Hematopoietic multipotent progenitor cell treated with erythropoietin and hydrocortisone succinate and interleukin-3 and kit ligand, for 15 days (in vitro differentiated cells): ENCODE measurements at regions not wholly inside any gene's neighbourhood (a gene's known extent, or its start where the extent isn't known, plus 50 kb on each side); places are given as distances from the start of the nearest gene placed in this dataset.
"Not testable (repeated sequence)": the region's sequence is repeated elsewhere in the genome, so short reads cannot be mapped to it uniquely, and the experiment has no call there.

Source experiments
- DNase-seq: peaks from one replicate; pipeline ENCODE4 v3.0.0-alpha.2; 2015; ENCODE audit warnings: low spot score

- no peak for DNase-seq
Measured at GRCh38 chr11:80943226-80943625, 1502.4 kb upstream of the TENM4 start.

GRCh38 chr11:80937842-80938241, 1497.0 kb upstream of the TENM4 start:
- DNase-seq = no peak

- DNase-seq = no peak
Measured at GRCh38 chr11:80930038-80930437, 1489.2 kb upstream of the TENM4 start.

GRCh38 chr11:80929031-80929805, 1488.4 kb upstream of the TENM4 start:
- DNase-seq = no peak

GRCh38 chr11:80925321-80925720, 1484.5 kb upstream of the TENM4 start:
- no peak for DNase-seq

GRCh38 chr11:80921310-80921709, 1480.5 kb upstream of the TENM4 start:
- DNase-seq = not testable (repeated sequence)

- no peak for DNase-seq
Measured at GRCh38 chr11:80916173-80916798, 1475.5 kb upstream of the TENM4 start.

GRCh38 chr11:80914311-80914710, 1473.5 kb upstream of the TENM4 start:
- DNase-seq = no peak

- DNase-seq = no peak
Measured at GRCh38 chr11:80911666-80912065, 1470.8 kb upstream of the TENM4 start.

GRCh38 chr11:80900265-80900664, 1459.4 kb upstream of the TENM4 start:
- no peak for DNase-seq

GRCh38 chr11:80899381-80899780, 1458.6 kb upstream of the TENM4 start:
- DNase-seq = no peak

- DNase-seq = no peak
Measured at GRCh38 chr11:80898910-80899309, 1458.1 kb upstream of the TENM4 start.

- no peak for DNase-seq
Measured at GRCh38 chr11:80886684-80887083, 1445.9 kb upstream of the TENM4 start.

- no peak for DNase-seq
Measured at GRCh38 chr11:80873310-80873999, 1432.6 kb upstream of the TENM4 start.

- no peak for DNase-seq
Measured at GRCh38 chr11:80872116-80872728, 1431.4 kb upstream of the TENM4 start.

- no peak for DNase-seq
Measured at GRCh38 chr11:80868831-80869230, 1428.0 kb upstream of the TENM4 start.

GRCh38 chr11:80862011-80862410, 1421.2 kb upstream of the TENM4 start:
- DNase-seq = no peak

GRCh38 chr11:80861193-80861592, 1420.4 kb upstream of the TENM4 start:
- no peak for DNase-seq

GRCh38 chr11:80860632-80861031, 1419.8 kb upstream of the TENM4 start:
- DNase-seq = no peak

GRCh38 chr11:80856066-80856465, 1415.2 kb upstream of the TENM4 start:
- DNase-seq = no peak

GRCh38 chr11:80855426-80855825, 1414.6 kb upstream of the TENM4 start:
- no peak for DNase-seq

- no peak for DNase-seq
Measured at GRCh38 chr11:80849253-80849652, 1408.4 kb upstream of the TENM4 start.

GRCh38 chr11:80846979-80847378, 1406.1 kb upstream of the TENM4 start:
- DNase-seq = no peak
